ENCODE measurements at regions not wholly inside any gene's neighbourhood (a gene's known extent, or its start where the extent isn't known, plus 50 kb on each side); places are given as distances from the start of the nearest gene placed in this dataset.

DNA sequence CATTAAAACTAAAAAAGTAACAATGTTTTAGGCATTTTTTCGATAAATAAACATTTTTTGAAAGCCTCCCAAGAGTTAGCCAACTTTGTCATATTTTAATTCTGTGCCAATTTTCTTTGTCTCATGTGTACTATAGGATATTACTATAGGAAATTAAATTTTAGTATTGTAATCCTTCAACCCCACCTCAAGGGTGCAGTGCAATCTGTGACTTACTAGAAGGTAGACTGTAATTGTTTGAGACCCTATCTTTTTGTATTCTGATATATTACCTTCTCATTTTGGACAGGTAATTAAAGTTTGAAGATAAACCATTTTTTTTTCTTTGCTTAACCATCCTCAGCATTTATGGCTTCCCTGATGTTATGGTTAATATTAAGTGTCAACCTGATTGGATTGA, 457.8 kb downstream of the PCDH20 start:
- no peak overlapping the region for H3K4me2 ChIP-seq
- H3K36me3 ChIP-seq (replicated peaks; ENCODE audit: insufficient read depth, low read depth) = no peaks in the 10 kb centered on the region
- H3K4me3 ChIP-seq = no peak overlapping the region
- H4K20me1 ChIP-seq (ENCODE audit: insufficient read depth, poor library complexity, severe bottlenecking) = no peaks in the 10 kb centered on the region
- no peak overlapping the region for H3K27ac ChIP-seq
- 67% methylated on average over 1 of the region's 1 CpG for WGBS (ENCODE audit: low lambda C conversion rate, missing lambda C conversion rate)
- no peaks in the 10 kb centered on the region for H3K9me3 ChIP-seq (ENCODE audit: low read depth)
- no peak for DNase-seq (ENCODE audit: low spot score)
- no peaks in the 10 kb centered on the region for H3K27me3 ChIP-seq
- H3K79me2 ChIP-seq = no peaks in the 10 kb centered on the region
- no peak for TF ChIP-seq EZH2phosphoT487 (IDR thresholded peaks at IDR 0.05; ENCODE audit: low read depth, severe bottlenecking, unreplicated experiment)
- TF ChIP-seq, protein P1, sequence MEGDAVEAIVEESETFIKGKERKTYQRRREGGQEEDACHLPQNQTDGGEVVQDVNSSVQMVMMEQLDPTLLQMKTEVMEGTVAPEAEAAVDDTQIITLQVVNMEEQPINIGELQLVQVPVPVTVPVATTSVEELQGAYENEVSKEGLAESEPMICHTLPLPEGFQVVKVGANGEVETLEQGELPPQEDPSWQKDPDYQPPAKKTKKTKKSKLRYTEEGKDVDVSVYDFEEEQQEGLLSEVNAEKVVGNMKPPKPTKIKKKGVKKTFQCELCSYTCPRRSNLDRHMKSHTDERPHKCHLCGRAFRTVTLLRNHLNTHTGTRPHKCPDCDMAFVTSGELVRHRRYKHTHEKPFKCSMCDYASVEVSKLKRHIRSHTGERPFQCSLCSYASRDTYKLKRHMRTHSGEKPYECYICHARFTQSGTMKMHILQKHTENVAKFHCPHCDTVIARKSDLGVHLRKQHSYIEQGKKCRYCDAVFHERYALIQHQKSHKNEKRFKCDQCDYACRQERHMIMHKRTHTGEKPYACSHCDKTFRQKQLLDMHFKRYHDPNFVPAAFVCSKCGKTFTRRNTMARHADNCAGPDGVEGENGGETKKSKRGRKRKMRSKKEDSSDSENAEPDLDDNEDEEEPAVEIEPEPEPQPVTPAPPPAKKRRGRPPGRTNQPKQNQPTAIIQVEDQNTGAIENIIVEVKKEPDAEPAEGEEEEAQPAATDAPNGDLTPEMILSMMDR (IDR thresholded peaks at IDR 0.05; ENCODE audit: poor library complexity) = no peak
- TF ChIP-seq EZH2 (IDR thresholded peaks at IDR 0.05; ENCODE audit: borderline replicate concordance) = no peak
- no peaks in the 10 kb centered on the region for H3K4me1 ChIP-seq (ENCODE audit: insufficient read depth)
- H2AFZ ChIP-seq = no peak overlapping the region
- H3K9me2 ChIP-seq (replicated peaks; ENCODE audit: insufficient read depth) = no peaks in the 10 kb centered on the region

DNA sequence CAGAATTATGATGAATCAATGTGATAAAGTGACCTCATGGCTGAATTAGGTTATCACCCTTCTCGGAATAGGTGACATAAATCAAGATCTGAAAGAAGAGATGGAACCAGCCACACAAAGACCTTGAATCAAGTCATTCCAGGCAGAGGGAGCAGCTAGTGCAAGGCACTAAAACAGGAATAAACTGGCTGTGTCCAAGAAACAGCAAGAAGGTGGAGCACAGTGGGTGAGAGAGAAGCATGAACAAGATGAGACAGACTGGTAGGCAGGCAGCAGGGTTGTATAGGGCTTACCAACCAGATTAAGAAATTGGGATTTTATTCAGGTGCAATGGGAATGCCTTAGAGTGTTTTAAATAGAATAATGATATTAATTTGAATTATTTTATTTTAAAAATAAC, 470.3 kb downstream of the PCDH20 start:
- H3K9me3 ChIP-seq (ENCODE audit: low read depth) = no peaks in the 10 kb centered on the region
- no peak overlapping the region for H2AFZ ChIP-seq
- DNase-seq (ENCODE audit: low spot score) = no peak
- no peaks in the 10 kb centered on the region for H3K27me3 ChIP-seq
- H3K79me2 ChIP-seq = no peaks in the 10 kb centered on the region
- no peaks in the 10 kb centered on the region for H3K36me3 ChIP-seq (replicated peaks; ENCODE audit: insufficient read depth, low read depth)
- H3K9me2 ChIP-seq (replicated peaks; ENCODE audit: insufficient read depth) = no peaks in the 10 kb centered on the region
- no peak overlapping the region for H3K27ac ChIP-seq
- H4K20me1 ChIP-seq (ENCODE audit: insufficient read depth, poor library complexity, severe bottlenecking) = no peaks in the 10 kb centered on the region
- 0% methylated on average over 1 of the region's 1 CpG for WGBS (ENCODE audit: low lambda C conversion rate, missing lambda C conversion rate)
- no peak overlapping the region for H3K4me2 ChIP-seq
- no peak for TF ChIP-seq EZH2phosphoT487 (IDR thresholded peaks at IDR 0.05; ENCODE audit: low read depth, severe bottlenecking, unreplicated experiment)
- TF ChIP-seq, protein P1 (IDR thresholded peaks at IDR 0.05; ENCODE audit: poor library complexity) = no peak
- TF ChIP-seq EZH2 (IDR thresholded peaks at IDR 0.05; ENCODE audit: borderline replicate concordance) = no peak
- no peaks in the 10 kb centered on the region for H3K4me1 ChIP-seq (ENCODE audit: insufficient read depth)
- no peak overlapping the region for H3K4me3 ChIP-seq

DNA sequence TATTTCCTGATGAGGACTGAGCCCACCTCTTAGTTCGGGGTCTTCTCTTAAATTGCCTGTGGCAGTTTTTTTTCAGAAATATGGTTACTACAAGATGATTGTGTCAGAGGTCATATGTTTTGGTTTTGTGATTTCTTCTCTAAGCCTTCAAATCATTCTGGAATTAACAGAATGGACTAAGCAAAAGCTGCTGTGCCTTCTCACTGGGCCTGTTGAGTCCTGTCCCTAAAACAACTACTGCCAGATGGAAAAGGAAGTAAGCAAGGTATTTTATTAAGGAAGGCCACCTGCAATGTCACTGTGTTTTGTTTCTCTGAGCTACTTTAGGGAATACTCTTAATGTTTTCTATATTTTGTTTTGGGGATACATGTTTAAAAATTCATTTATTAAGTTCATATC, 470.8 kb downstream of the PCDH20 start:
- Histone ChIP-seq H3K9me2 (replicated peaks; ENCODE audit: insufficient read depth) (no peaks in the 10 kb centered on the region), H4K20me1 (ENCODE audit: insufficient read depth, poor library complexity, severe bottlenecking) (no peaks in the 10 kb centered on the region), H3K36me3 (replicated peaks; ENCODE audit: insufficient read depth, low read depth) (no peaks in the 10 kb centered on the region), H3K79me2 (no peaks in the 10 kb centered on the region), H3K4me1 (ENCODE audit: insufficient read depth) (no peaks in the 10 kb centered on the region), H2AFZ (no peak overlapping the region), H3K27ac (no peak overlapping the region), H3K27me3 (no peaks in the 10 kb centered on the region), H3K9me3 (ENCODE audit: low read depth) (no peaks in the 10 kb centered on the region), H3K4me2 (no peak overlapping the region), H3K4me3 (no peak overlapping the region)
- TF ChIP-seq, protein P1 (IDR thresholded peaks at IDR 0.05; ENCODE audit: poor library complexity) = no peak
- TF ChIP-seq EZH2phosphoT487 (IDR thresholded peaks at IDR 0.05; ENCODE audit: low read depth, severe bottlenecking, unreplicated experiment) (no peak), EZH2 (IDR thresholded peaks at IDR 0.05; ENCODE audit: borderline replicate concordance) (no peak)
- no peak for DNase-seq (ENCODE audit: low spot score)
- 85% methylated on average over 1 of the region's 1 CpG for WGBS (ENCODE audit: low lambda C conversion rate, missing lambda C conversion rate)

DNA sequence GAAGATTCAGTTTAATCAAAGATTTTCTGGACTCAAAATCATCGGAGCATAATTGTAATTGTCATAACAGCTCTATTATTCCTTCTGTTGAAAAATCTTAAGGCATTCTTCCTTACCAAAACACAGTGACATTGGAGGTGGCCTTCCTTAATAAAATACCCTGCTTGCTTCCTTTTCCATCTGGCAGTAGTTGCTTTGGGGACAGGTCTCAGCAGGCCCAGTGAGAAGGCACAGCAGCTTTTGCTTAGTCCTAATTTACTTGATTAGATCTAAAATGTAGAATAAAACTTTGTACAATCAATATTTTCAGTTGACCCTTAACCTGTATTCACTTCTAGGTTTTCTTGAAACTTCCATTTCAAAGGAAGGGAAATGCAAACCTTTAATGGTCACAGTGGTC, 471.6 kb downstream of the PCDH20 start:
- H3K9me3 ChIP-seq (ENCODE audit: low read depth) = no peaks in the 10 kb centered on the region
- no peak for DNase-seq (ENCODE audit: low spot score)
- H3K79me2 ChIP-seq = no peaks in the 10 kb centered on the region
- no peak overlapping the region for H3K4me2 ChIP-seq
- H3K4me3 ChIP-seq = no peak overlapping the region
- no peaks in the 10 kb centered on the region for H4K20me1 ChIP-seq (ENCODE audit: insufficient read depth, poor library complexity, severe bottlenecking)
- H3K27me3 ChIP-seq = no peaks in the 10 kb centered on the region
- TF ChIP-seq EZH2 (IDR thresholded peaks at IDR 0.05; ENCODE audit: borderline replicate concordance) (no peak), EZH2phosphoT487 (IDR thresholded peaks at IDR 0.05; ENCODE audit: low read depth, severe bottlenecking, unreplicated experiment) (no peak)
- TF ChIP-seq, protein P1 (IDR thresholded peaks at IDR 0.05; ENCODE audit: poor library complexity) = no peak
- WGBS (ENCODE audit: low lambda C conversion rate, missing lambda C conversion rate) = 93% methylated on average over 1 of the region's 1 CpG
- no peak overlapping the region for H2AFZ ChIP-seq
- no peak overlapping the region for H3K27ac ChIP-seq
- no peaks in the 10 kb centered on the region for H3K9me2 ChIP-seq (replicated peaks; ENCODE audit: insufficient read depth)
- H3K36me3 ChIP-seq (replicated peaks; ENCODE audit: insufficient read depth, low read depth) = no peaks in the 10 kb centered on the region
- H3K4me1 ChIP-seq (ENCODE audit: insufficient read depth) = no peaks in the 10 kb centered on the region

All from hepatocyte (in vitro differentiated cells).